ENCODE measurements at regions not wholly inside any gene's neighbourhood (a gene's known extent, or its start where the extent isn't known, plus 50 kb on each side); places are given as distances from the start of the nearest gene placed in this dataset.

GRCh38 chr13:106336668-106337067, 198.8 kb downstream of the EFNB2 start:
- no peak for TF ChIP-seq CTCF (IDR thresholded peaks at IDR 0.05)

GRCh38 chr13:106332621-106333020, 202.8 kb downstream of the EFNB2 start:
- TF ChIP-seq CTCF (IDR thresholded peaks at IDR 0.05): no peak

- TF ChIP-seq CTCF (IDR thresholded peaks at IDR 0.05): no peak
These were observed 204.3 kb downstream of the EFNB2 start for GRCh38 chr13:106331116-106331515.

- TF ChIP-seq CTCF (IDR thresholded peaks at IDR 0.05): no peak
These were observed 205.5 kb downstream of the EFNB2 start for GRCh38 chr13:106329941-106330340.

DNA sequence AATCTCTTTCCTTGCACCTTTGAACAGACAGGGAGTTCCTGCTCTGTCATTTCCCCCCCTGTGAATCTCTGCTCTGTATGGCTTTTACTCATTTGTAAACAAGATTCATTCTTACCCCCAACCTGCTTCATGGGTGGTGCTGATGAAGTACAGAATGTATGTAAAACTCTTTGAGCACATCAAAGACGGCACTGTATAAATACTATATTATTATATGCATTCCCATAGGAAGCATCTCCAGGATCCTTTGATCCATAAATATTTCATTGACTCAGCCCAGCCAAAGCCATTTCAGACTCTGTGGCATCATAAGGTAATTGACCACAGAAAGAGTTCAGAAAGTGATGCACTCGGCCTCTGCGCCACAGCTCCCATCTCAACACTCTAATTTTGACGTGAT, 208.7 kb downstream of the EFNB2 start:
- no peak for TF ChIP-seq CTCF (IDR thresholded peaks at IDR 0.05)

DNA sequence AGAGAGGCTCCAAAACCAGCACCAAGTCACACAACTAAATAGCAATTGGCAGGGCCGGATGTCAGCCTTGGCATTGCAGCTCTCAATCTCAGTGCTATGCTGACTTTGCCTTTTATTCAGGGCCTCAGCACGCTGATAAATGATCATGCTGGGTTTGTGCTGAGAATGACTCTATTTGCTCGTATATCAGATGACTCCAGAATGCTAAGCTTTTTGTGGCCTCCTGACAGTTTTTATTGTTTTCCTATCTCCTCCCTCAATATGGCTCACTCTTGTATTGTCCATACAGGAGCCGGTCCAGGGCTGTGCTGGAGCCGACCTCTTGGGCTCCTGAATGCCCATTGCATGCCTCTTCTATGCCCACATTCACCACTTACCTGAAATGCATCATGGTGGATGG, 211.0 kb downstream of the EFNB2 start:
- no peak for TF ChIP-seq CTCF (IDR thresholded peaks at IDR 0.05)

DNA sequence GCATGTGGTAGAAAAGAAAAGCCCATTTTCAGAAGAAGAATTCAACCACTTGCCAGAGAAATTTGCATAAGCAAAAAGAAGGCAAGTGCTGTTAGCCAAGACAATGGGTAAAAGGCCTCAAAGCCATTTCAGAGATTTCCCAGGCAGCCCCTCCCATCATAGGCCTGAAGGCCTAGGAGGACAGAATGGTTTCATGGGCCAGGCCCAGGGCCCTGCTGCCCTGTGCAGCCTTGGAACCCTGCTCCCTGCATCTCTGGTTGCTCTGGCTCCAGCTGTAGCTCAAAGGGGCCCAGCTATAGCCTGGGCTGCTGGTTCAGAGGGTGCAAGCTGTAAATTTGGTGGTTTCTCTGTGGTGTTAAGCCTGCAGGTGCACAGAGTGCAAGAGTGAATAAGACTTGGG, 212.8 kb downstream of the EFNB2 start:
- TF ChIP-seq CTCF (IDR thresholded peaks at IDR 0.05): no peak

DNA sequence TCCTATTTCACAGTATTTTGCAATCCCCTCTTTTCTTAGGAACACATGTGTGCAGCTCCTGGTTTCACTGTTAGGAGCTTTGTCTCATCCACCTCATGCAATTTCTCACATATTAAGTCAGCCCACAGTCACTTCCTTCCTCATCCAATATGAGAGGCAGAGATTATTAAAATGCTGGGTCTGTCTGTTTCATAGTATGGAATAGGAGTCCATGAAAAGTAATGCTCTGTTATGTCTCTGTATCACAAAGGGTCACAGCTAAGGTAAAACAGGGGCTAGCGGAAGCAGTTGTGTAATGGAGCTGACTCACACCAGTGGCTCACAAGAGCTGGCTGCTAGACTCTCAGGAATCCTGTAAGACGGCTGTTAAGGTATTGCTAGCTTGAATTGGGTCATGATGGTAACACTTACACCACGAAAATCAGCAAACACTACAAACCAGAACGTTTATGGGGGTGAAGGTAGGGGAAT, 216.5 kb downstream of the EFNB2 start:
- no peak for TF ChIP-seq CTCF (IDR thresholded peaks at IDR 0.05)
